ENCODE measurements at regions not wholly inside any gene's neighbourhood (a gene's known extent, or its start where the extent isn't known, plus 50 kb on each side); places are given as distances from the start of the nearest gene placed in this dataset.

DNA sequence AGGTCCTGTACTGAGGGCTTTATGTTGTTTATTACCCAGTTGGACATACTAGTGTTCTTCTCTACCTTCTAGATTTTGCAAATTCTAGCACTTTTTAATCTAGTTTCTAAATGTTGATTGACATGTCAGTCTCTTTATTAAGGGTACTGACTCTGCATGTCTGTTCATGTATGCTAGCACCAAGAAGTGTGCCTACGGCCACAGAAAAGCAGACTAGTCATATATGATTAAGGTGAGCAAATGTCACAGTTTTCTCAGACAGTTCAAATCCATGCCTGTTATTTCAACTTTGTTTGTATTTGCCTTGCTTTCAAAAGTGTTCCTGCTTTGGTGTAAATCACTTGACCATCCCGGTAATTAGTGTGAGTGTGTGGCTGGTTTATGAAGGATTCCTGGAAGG is 145.0 kb upstream of the DSEL start:
- Mint-ChIP-seq H3K27ac (no peak overlapping the region), H3K27me3 (peaks cover 1% of the 10 kb centered on the region), H3K36me3 (ENCODE audit: low read depth) (no peaks in the 10 kb centered on the region), H3K4me1 (ENCODE audit: low read depth) (no peaks in the 10 kb centered on the region), H3K9me3 (no peaks in the 10 kb centered on the region), H3K4me3 (no peak overlapping the region)
- ChIA-PET CTCF (no interaction called here), POLR2A (no interaction called here)
- intact Hi-C loops (cut with micrococcal nuclease) = no loop called here
- DNase-seq (no peak), ATAC-seq (no peak)
- TF ChIP-seq, protein P1, sequence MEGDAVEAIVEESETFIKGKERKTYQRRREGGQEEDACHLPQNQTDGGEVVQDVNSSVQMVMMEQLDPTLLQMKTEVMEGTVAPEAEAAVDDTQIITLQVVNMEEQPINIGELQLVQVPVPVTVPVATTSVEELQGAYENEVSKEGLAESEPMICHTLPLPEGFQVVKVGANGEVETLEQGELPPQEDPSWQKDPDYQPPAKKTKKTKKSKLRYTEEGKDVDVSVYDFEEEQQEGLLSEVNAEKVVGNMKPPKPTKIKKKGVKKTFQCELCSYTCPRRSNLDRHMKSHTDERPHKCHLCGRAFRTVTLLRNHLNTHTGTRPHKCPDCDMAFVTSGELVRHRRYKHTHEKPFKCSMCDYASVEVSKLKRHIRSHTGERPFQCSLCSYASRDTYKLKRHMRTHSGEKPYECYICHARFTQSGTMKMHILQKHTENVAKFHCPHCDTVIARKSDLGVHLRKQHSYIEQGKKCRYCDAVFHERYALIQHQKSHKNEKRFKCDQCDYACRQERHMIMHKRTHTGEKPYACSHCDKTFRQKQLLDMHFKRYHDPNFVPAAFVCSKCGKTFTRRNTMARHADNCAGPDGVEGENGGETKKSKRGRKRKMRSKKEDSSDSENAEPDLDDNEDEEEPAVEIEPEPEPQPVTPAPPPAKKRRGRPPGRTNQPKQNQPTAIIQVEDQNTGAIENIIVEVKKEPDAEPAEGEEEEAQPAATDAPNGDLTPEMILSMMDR (IDR thresholded peaks at IDR 0.05) = no peak

DNA sequence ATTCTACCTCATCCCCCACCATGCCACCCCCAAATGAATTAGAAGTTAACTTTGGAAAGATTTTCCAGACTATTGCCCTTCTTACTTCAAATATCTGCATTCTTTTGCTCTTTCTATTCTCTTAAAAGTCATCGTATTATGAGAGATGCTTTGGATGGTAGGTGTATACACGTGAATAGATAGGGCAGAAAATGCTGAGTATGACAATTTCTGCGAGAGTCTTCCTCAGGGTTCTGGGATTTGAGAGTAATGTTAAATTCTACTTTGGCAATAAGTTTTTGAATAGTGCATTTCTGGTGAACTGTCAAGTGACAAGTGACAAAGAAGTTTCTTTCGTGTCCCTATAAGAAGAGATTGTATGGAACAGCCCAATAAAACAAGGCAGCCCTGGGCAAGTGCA is 137.6 kb upstream of the DSEL start:
- POLR2A ChIA-PET = interaction anchor here (0.6 kb wide), 1 partner anchor 1147 kb away, joined by 3 read pairs; no protein-coding TSS in a partner anchor
- Mint-ChIP-seq H3K4me1 (ENCODE audit: low read depth) (no peaks in the 10 kb centered on the region), H3K4me3 (no peak overlapping the region), H3K27me3 (peaks cover 1% of the 10 kb centered on the region), H3K9me3 (no peaks in the 10 kb centered on the region), H3K27ac (no peak overlapping the region), H3K36me3 (ENCODE audit: low read depth) (no peaks in the 10 kb centered on the region)
- no peak for ATAC-seq
- intact Hi-C loops (cut with micrococcal nuclease) = no loop called here
- no peak for DNase-seq
- TF ChIP-seq, protein P1 (IDR thresholded peaks at IDR 0.05) = no peak
- CTCF ChIA-PET = interaction anchor here (0.9 kb wide), 1 partner anchor 71 kb away, joined by 3 read pairs; no protein-coding TSS in a partner anchor

DNA sequence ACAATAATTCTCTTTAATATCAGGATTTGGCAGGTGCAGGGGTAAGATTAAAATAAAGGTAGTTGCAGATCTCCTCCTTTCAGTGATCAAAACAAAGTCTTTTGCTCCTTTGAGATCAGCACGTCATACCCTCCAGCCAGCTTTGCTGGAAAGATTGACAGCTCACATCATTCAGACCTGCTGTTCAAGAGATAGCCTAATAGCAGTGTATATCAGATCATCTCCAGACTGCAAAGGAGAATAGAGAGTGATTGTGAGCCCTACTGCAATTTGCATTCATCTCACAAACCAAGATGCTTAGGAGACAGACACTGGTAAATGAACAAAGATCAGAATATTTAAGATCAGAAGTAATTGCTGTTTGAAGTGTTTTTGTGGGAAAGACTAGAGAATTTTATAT is 135.8 kb upstream of the DSEL start:
- intact Hi-C loops (cut with micrococcal nuclease) = no loop called here
- H3K27ac Mint-ChIP-seq = no peak overlapping the region
- no peaks in the 10 kb centered on the region for H3K9me3 Mint-ChIP-seq
- CTCF ChIA-PET = no interaction called here
- no peaks in the 10 kb centered on the region for H3K36me3 Mint-ChIP-seq (ENCODE audit: low read depth)
- DNase-seq (no peak), ATAC-seq (no peak)
- no peak overlapping the region for H3K4me3 Mint-ChIP-seq
- POLR2A ChIA-PET = no interaction called here
- TF ChIP-seq, protein P1 (IDR thresholded peaks at IDR 0.05) = no peak
- no peaks in the 10 kb centered on the region for H3K4me1 Mint-ChIP-seq (ENCODE audit: low read depth)
- H3K27me3 Mint-ChIP-seq = peaks cover 1% of the 10 kb centered on the region

DNA sequence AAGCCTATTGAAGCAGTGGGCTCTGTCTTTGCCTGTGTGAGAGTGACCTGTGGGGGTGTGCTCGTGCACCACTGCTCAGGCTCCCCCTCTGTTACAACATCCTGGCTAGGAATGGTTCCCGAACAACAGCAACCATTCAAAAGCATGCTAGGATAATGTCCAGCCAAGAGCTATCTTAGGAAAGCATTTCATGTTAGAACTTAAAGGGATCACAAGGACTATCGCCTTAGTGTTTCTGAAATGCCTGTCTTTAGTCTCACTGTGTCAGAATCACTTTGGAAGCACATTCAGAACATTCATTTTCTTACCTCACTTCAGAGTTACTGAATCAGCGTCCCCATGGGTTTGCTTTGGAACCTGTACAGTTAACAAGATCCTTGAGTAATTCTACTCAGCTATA is 134.9 kb upstream of the DSEL start:
- Mint-ChIP-seq H3K4me3 (no peak overlapping the region), H3K27me3 (peaks cover 1% of the 10 kb centered on the region), H3K9me3 (no peaks in the 10 kb centered on the region), H3K27ac (no peak overlapping the region), H3K36me3 (ENCODE audit: low read depth) (no peaks in the 10 kb centered on the region), H3K4me1 (ENCODE audit: low read depth) (no peaks in the 10 kb centered on the region)
- CTCF ChIA-PET = no interaction called here
- TF ChIP-seq, protein P1 (IDR thresholded peaks at IDR 0.05) = no peak
- POLR2A ChIA-PET = no interaction called here
- DNase-seq = no peak
- ATAC-seq = no peak
- intact Hi-C loops (cut with micrococcal nuclease) = no loop called here

DNA sequence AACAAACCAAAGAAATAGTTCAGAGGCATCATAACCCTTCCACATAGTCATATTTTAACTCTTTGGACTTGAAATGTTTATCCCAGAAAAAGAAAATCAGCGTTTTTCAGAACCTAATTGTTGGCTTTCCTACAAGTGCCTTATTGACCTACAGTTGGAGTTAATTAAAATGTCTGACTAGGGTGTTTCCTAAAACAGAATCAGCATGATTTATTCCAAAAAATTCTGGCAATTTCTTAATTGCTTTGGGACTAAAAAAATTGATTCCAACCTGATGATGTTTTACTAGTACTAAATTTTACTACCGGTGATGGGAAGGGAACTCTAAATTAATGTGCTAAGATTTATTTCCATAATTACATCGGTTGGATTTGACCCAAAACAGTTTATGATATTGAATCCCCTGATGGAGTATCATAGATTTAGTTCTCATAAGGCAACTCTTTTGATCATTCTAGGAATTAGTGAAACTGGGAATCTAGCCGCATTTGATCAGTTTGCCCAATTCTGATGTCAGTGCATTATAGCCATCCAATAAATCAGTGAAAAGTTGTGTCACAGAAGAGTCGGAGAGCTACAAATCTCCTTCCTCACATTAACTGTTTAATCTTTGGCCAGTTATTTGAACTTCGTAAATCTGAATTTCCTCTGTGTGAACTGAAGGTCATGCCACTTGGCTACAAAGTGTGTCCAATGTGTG is 134.3 kb upstream of the DSEL start:
- Mint-ChIP-seq H3K36me3 (ENCODE audit: low read depth) (no peaks in the 10 kb centered on the region), H3K4me3 (no peak overlapping the region), H3K4me1 (ENCODE audit: low read depth) (no peaks in the 10 kb centered on the region), H3K27ac (no peak overlapping the region), H3K27me3 (peaks cover 1% of the 10 kb centered on the region), H3K9me3 (no peaks in the 10 kb centered on the region)
- intact Hi-C loops (cut with micrococcal nuclease) = no loop called here
- POLR2A ChIA-PET = no interaction called here
- ATAC-seq (no peak), DNase-seq (no peak)
- TF ChIP-seq, protein P1 (IDR thresholded peaks at IDR 0.05) = no peak
- CTCF ChIA-PET = no interaction called here

Measured in activated CD8-positive, alpha-beta T cell treated with anti-CD3 and anti-CD28 coated beads for 36 hours (primary cell).